ENCODE measurements at regions not wholly inside any gene's neighbourhood (a gene's known extent, or its start where the extent isn't known, plus 50 kb on each side); places are given as distances from the start of the nearest gene placed in this dataset.

DNA sequence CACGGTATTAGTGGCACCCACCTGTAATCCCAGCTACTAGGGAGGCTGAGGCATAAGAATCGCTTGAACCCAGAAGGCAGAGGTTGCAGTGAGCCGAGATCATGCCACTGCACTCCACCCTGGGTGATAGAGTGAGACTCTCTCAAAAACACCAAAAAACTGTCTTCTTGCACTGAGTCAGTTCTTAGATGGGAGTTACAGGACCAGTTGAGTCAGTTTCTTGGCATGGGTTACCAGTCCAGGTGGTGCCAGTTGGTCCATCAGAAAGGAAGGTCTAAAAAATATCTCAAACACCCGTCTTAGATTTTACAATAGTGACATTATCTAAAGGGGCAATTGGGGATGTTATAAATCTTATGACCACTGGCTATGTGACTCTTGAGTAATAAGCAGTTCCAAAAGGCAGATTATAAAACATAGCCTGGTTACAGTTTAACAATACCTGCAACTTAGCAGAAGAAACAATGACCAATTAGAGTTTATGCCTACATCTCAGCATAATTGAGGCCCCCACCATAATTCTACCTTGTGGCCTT, 206.9 kb upstream of the FGGY start:
- FAIRE-seq = no peak
- H3K27me3 ChIP-seq (ENCODE audit: control insufficient read depth, extremely low read depth, insufficient read depth, low read length) = no peaks in the 10 kb centered on the region
- no peak overlapping the region for H3K4me2 ChIP-seq (ENCODE audit: control insufficient read depth, extremely low read depth, insufficient read depth, low read depth, low read length)
- H3K9me1 ChIP-seq (ENCODE audit: control insufficient read depth, extremely low read depth, insufficient read depth, low read length) = no peaks in the 10 kb centered on the region
- DNase-seq (ENCODE audit: low read depth, low spot score) = no peak
- no peaks in the 10 kb centered on the region for H3K79me2 ChIP-seq (ENCODE audit: control insufficient read depth, insufficient read depth, low read length)
- no peaks in the 10 kb centered on the region for H3K9me3 ChIP-seq (ENCODE audit: control insufficient read depth, low read depth, low read length)
- H2AFZ ChIP-seq (ENCODE audit: control insufficient read depth, low read length) = no peak overlapping the region
- H3K9ac ChIP-seq (ENCODE audit: control insufficient read depth, extremely low read depth, insufficient read depth, low read length) = no peak overlapping the region
- dilution Hi-C loops (cut with MboI; ENCODE audit: extremely low pct_ligation_motif_present, low sequenced_read_pairs) = no loop called here
- TF ChIP-seq EZH2 (IDR thresholded peaks at IDR 0.05; ENCODE audit: low read length) (no peak), CTCF (optimal IDR thresholded peaks at IDR 0.05 in 1 of 3, IDR thresholded peaks at IDR 0.05 in 1 of 3, conservative IDR thresholded peaks at IDR 0.05 in 1 of 3; ENCODE audit: extremely low read depth in 1 of 3, insufficient read depth in 2 of 3, low read length in 3 of 3) (no peak)
- no peaks in the 10 kb centered on the region for H4K20me1 ChIP-seq (ENCODE audit: control insufficient read depth, extremely low read depth, insufficient read depth, low read length)
- no peak overlapping the region for H3K4me3 ChIP-seq (ENCODE audit: control insufficient read depth in 2 of 3, extremely low read depth in 1 of 3, insufficient read depth in 2 of 3, low read depth in 1 of 3, low read length in 3 of 3)
- peaks cover 3% of the 10 kb centered on the region for H3K4me1 ChIP-seq (ENCODE audit: control insufficient read depth, extremely low read depth, insufficient read depth, low read length)
- no peak overlapping the region for H3K27ac ChIP-seq (ENCODE audit: control insufficient read depth, insufficient read depth, low read length)
- no peaks in the 10 kb centered on the region for H3K36me3 ChIP-seq (ENCODE audit: control insufficient read depth in 2 of 2, extremely low read depth in 1 of 2, insufficient read depth in 2 of 2, low read length in 2 of 2)

DNA sequence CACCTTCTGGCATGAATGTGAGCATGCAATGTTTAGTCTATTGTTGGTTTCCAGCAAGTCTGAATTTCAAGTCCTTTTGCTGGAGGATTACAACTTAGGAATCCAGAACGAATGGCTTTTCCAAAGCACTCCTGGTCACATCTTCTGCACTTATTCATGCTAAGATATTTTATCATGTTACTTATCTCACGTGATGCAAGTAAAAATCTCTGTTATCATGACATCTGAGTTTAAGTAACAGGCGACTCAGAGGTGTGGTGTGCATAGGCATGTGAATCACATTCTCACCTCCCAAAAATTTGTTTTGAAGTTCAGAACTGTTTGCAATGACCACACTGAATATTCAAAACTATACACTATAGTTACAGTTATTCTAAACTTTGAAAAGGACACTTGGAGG, 204.8 kb upstream of the FGGY start:
- Histone ChIP-seq H3K4me1 (ENCODE audit: control insufficient read depth, extremely low read depth, insufficient read depth, low read length) (peaks cover 3% of the 10 kb centered on the region), H3K79me2 (ENCODE audit: control insufficient read depth, insufficient read depth, low read length) (no peaks in the 10 kb centered on the region), H3K27ac (ENCODE audit: control insufficient read depth, insufficient read depth, low read length) (no peak overlapping the region), H3K9me1 (ENCODE audit: control insufficient read depth, extremely low read depth, insufficient read depth, low read length) (no peaks in the 10 kb centered on the region), H3K4me2 (ENCODE audit: control insufficient read depth, extremely low read depth, insufficient read depth, low read depth, low read length) (no peak overlapping the region), H4K20me1 (ENCODE audit: control insufficient read depth, extremely low read depth, insufficient read depth, low read length) (no peaks in the 10 kb centered on the region), H2AFZ (ENCODE audit: control insufficient read depth, low read length) (no peak overlapping the region), H3K36me3 (ENCODE audit: control insufficient read depth in 2 of 2, extremely low read depth in 1 of 2, insufficient read depth in 2 of 2, low read length in 2 of 2) (no peaks in the 10 kb centered on the region), H3K27me3 (ENCODE audit: control insufficient read depth, extremely low read depth, insufficient read depth, low read length) (no peaks in the 10 kb centered on the region), H3K4me3 (ENCODE audit: control insufficient read depth in 2 of 3, extremely low read depth in 1 of 3, insufficient read depth in 2 of 3, low read depth in 1 of 3, low read length in 3 of 3) (no peak overlapping the region), H3K9ac (ENCODE audit: control insufficient read depth, extremely low read depth, insufficient read depth, low read length) (no peak overlapping the region), H3K9me3 (ENCODE audit: control insufficient read depth, low read depth, low read length) (no peaks in the 10 kb centered on the region)
- FAIRE-seq (peak; percentile 49), DNase-seq (ENCODE audit: low read depth, low spot score) (no peak)
- dilution Hi-C loops (cut with MboI; ENCODE audit: extremely low pct_ligation_motif_present, low sequenced_read_pairs) = no loop called here
- TF ChIP-seq CTCF (optimal IDR thresholded peaks at IDR 0.05 in 1 of 3, IDR thresholded peaks at IDR 0.05 in 1 of 3, conservative IDR thresholded peaks at IDR 0.05 in 1 of 3; ENCODE audit: extremely low read depth in 1 of 3, insufficient read depth in 2 of 3, low read length in 3 of 3) = no peak
- TF ChIP-seq EZH2 (IDR thresholded peaks at IDR 0.05; ENCODE audit: low read length) = no peak
